ENCODE measurements at regions not wholly inside any gene's neighbourhood (a gene's known extent, or its start where the extent isn't known, plus 50 kb on each side); places are given as distances from the start of the nearest gene placed in this dataset.

- no peaks in the 10 kb centered on the region for H4K20me1 ChIP-seq (ENCODE audit: insufficient read depth, low read length)
- H3K18ac ChIP-seq (ENCODE audit: low read depth, low read length), result no peak overlapping the region
- H3K27ac ChIP-seq (ENCODE audit: insufficient read depth, low read length), result no peak overlapping the region
- H3K4me2 ChIP-seq (ENCODE audit: low read depth, low read length), result no peak overlapping the region
- no peak for TF ChIP-seq NFE2L2 (IDR thresholded peaks at IDR 0.05; ENCODE audit: low read depth, low read length)
- no peak for TF ChIP-seq USF2 (IDR thresholded peaks at IDR 0.05; ENCODE audit: low read depth, low read length)
- TF ChIP-seq MXI1 (IDR thresholded peaks at IDR 0.05; ENCODE audit: borderline replicate concordance, low read depth, low read length), result no peak
- TF ChIP-seq ELK1 (IDR thresholded peaks at IDR 0.05; ENCODE audit: borderline replicate concordance, low read depth, low read length), result no peak
- TF ChIP-seq POLR2A (IDR thresholded peaks at IDR 0.05; ENCODE audit: low read depth, low read length), result no peak
- no peak for TF ChIP-seq MAZ (IDR thresholded peaks at IDR 0.05; ENCODE audit: borderline replicate concordance, low read depth, low read length)
- TF ChIP-seq CHD1 (IDR thresholded peaks at IDR 0.05; ENCODE audit: low read depth, low read length), result no peak
- TF ChIP-seq RFX5 (IDR thresholded peaks at IDR 0.05; ENCODE audit: low read depth, low read length), result no peak
- TF ChIP-seq FOS (IDR thresholded peaks at IDR 0.05; ENCODE audit: low read depth, low read length), result no peak
- no peak for TF ChIP-seq RAD21 (IDR thresholded peaks at IDR 0.05; ENCODE audit: low read length)
- no peak for TF ChIP-seq CTCF (conservative IDR thresholded peaks at IDR 0.05; ENCODE audit: low read depth, low read length)
- TF ChIP-seq MAFK (IDR thresholded peaks at IDR 0.05; ENCODE audit: low read depth, low read length), result no peak
- no peak for TF ChIP-seq RCOR1 (IDR thresholded peaks at IDR 0.05; ENCODE audit: insufficient replicate concordance, low read length)
- no peak for TF ChIP-seq SMC3 (IDR thresholded peaks at IDR 0.05; ENCODE audit: low read depth, low read length)
- TF ChIP-seq BHLHE40 (IDR thresholded peaks at IDR 0.05; ENCODE audit: low read depth, low read length), result no peak
- no peak for TF ChIP-seq CEBPB (IDR thresholded peaks at IDR 0.05; ENCODE audit: low read depth, low read length)
- H3K27me3 ChIP-seq (ENCODE audit: control insufficient read depth, insufficient read depth, low read length), result no peaks in the 10 kb centered on the region
- no peak overlapping the region for H4K91ac ChIP-seq (ENCODE audit: insufficient read depth, low read depth, low read length)
- no peak overlapping the region for H2BK15ac ChIP-seq (ENCODE audit: low read depth, low read length)
- H2BK20ac ChIP-seq (ENCODE audit: low read depth, low read length), result no peak overlapping the region
- no peak overlapping the region for H3K9ac ChIP-seq (ENCODE audit: low read depth, low read length)
- in situ Hi-C loops (cut with MboI; ENCODE audit: low sequenced_read_pairs), result loop anchor here (25.0 kb wide), 1 partner anchor 726 kb away; no protein-coding TSS in a partner anchor
- no TSS peak for BruUV-seq (replicated peaks)
- DNase-seq (no peak), ATAC-seq (ENCODE audit: low read depth) (no peak)
- no peak overlapping the region for H3K4ac ChIP-seq (ENCODE audit: low read depth, low read length)
- no peak overlapping the region for H2AFZ ChIP-seq (replicated peaks; ENCODE audit: low read length, poor library complexity)
- ChIA-PET POLR2A (ENCODE audit: unreplicated experiment) (no interaction called here), CTCF (no interaction called here)
- no peak overlapping the region for H3K4me3 ChIP-seq (ENCODE audit: insufficient read depth, low read depth, low read length)
- H3K4me1 ChIP-seq (ENCODE audit: control insufficient read depth, insufficient read depth, low read length), result no peaks in the 10 kb centered on the region
- dilution Hi-C loops (cut with HindIII; ENCODE audit: low sequenced_read_pairs, unreplicated experiment), result no loop called here
- no peak overlapping the region for H2AK5ac ChIP-seq (ENCODE audit: low read depth, low read length)
- no peak overlapping the region for H4K8ac ChIP-seq (ENCODE audit: low read depth in 2 of 2, low read length in 2 of 2)
- no peaks in the 10 kb centered on the region for H3K79me1 ChIP-seq (ENCODE audit: low read depth in 1 of 2, low read length in 2 of 2)
- no peak overlapping the region for H3K14ac ChIP-seq (replicated peaks; ENCODE audit: low read depth, low read length)
- intact Hi-C loops (cut with micrococcal nuclease), result no loop called here
- no peak overlapping the region for H2BK5ac ChIP-seq (ENCODE audit: low read depth, low read length, poor library complexity, severe bottlenecking)
- H3K9me3 ChIP-seq (ENCODE audit: control insufficient read depth, insufficient read depth, low read length), result no peaks in the 10 kb centered on the region
- no peaks in the 10 kb centered on the region for H3K36me3 ChIP-seq (ENCODE audit: control insufficient read depth, insufficient read depth, low read length)
- no peak overlapping the region for H3K23ac ChIP-seq (ENCODE audit: low read depth, low read length)
- H3K9me1 ChIP-seq (ENCODE audit: insufficient read depth, low read length), result no peaks in the 10 kb centered on the region
- H3K56ac ChIP-seq (ENCODE audit: extremely low read depth, insufficient read depth, low read length), result no peak overlapping the region
- H2AK9ac ChIP-seq (replicated peaks; ENCODE audit: low read depth, low read length, poor library complexity), result no peak overlapping the region
- no peak overlapping the region for H2BK120ac ChIP-seq (ENCODE audit: low read depth, low read length)
- H4K5ac ChIP-seq (ENCODE audit: low read depth, low read length), result no peak overlapping the region
- no CpG with 5 or more reads among the region's 3 CpGs for WGBS, 2 experiments (ENCODE audit: extremely low coverage in 2 of 2, insufficient read length in 1 of 2)
Measured at GRCh38 chr14:89036371-89036770, 211.9 kb downstream of the TTC8 start.

All from IMR-90 (cell line).